ENCODE measurements at regions not wholly inside any gene's neighbourhood (a gene's known extent, or its start where the extent isn't known, plus 50 kb on each side); places are given as distances from the start of the nearest gene placed in this dataset.

- H3K9ac ChIP-seq (ENCODE audit: low read depth in 2 of 2, low read length in 2 of 2): no peak overlapping the region
- H3K36me3 ChIP-seq: no peaks in the 10 kb centered on the region
- no peaks in the 10 kb centered on the region for H3K9me3 ChIP-seq
- TF ChIP-seq CTCF (IDR thresholded peaks at IDR 0.05): no peak
- no peak overlapping the region for H3K27ac ChIP-seq
- no peaks in the 10 kb centered on the region for H3K27me3 ChIP-seq
- DNase-seq: no peak
- intact Hi-C loops (cut with DNase I): no loop called here
- H3K4me3 ChIP-seq: no peak overlapping the region
- no peaks in the 10 kb centered on the region for H3K4me1 ChIP-seq
These were observed 406.9 kb upstream of the NMUR2 start for GRCh38 chr5:152811988-152812387.

GRCh38 chr5:152813526-152813925 lies 408.4 kb upstream of the NMUR2 start:
- Histone ChIP-seq H3K9me3 (no peaks in the 10 kb centered on the region), H3K4me1 (no peaks in the 10 kb centered on the region), H3K9ac (ENCODE audit: low read depth in 2 of 2, low read length in 2 of 2) (no peak overlapping the region), H3K4me3 (no peak overlapping the region), H3K36me3 (no peaks in the 10 kb centered on the region), H3K27ac (no peak overlapping the region), H3K27me3 (no peaks in the 10 kb centered on the region)
- no peak for DNase-seq
- TF ChIP-seq CTCF (IDR thresholded peaks at IDR 0.05): no peak
- intact Hi-C loops (cut with DNase I): no loop called here

GRCh38 chr5:152819891-152820290 lies 414.8 kb upstream of the NMUR2 start:
- DNase-seq: no peak
- Histone ChIP-seq H3K9ac (ENCODE audit: low read depth in 2 of 2, low read length in 2 of 2) (no peak overlapping the region), H3K36me3 (no peaks in the 10 kb centered on the region), H3K4me3 (no peak overlapping the region), H3K27ac (no peak overlapping the region), H3K4me1 (no peaks in the 10 kb centered on the region), H3K9me3 (no peaks in the 10 kb centered on the region), H3K27me3 (no peaks in the 10 kb centered on the region)
- no peak for TF ChIP-seq CTCF (IDR thresholded peaks at IDR 0.05)
- intact Hi-C loops (cut with DNase I): no loop called here

GRCh38 chr5:152824316-152824715 lies 419.2 kb upstream of the NMUR2 start:
- Histone ChIP-seq H3K4me1 (no peaks in the 10 kb centered on the region), H3K4me3 (no peak overlapping the region), H3K36me3 (no peaks in the 10 kb centered on the region), H3K27ac (no peak overlapping the region), H3K9ac (ENCODE audit: low read depth in 2 of 2, low read length in 2 of 2) (no peak overlapping the region), H3K9me3 (no peaks in the 10 kb centered on the region), H3K27me3 (no peaks in the 10 kb centered on the region)
- DNase-seq: no peak
- no peak for TF ChIP-seq CTCF (IDR thresholded peaks at IDR 0.05)
- intact Hi-C loops (cut with DNase I): no loop called here

DNA sequence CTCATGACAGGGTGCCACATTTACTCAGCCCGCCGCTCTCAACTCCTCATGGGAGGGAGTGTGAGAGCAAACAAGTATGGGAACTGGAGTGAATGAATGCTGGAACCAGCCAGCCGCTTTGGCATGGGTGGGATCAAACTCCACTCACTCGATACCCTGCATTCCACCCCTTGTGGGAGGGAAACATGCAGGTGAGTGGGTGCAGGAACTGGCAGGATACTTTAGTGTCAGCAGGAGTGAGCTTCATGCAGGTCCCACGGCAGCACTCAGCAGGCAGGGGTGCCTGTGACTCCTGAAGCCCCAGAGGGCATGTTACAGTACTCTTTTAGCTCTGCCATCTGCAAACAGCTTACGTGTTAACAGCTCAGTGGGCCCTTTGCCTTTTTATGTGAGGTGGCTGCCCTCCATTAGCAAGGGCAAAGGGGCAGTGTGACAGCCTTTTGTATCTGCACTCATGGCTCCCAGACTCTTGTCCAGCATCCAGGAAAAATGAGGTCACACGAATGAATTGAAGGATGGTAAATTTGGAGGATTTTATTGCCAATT lies 433.2 kb upstream of the NMUR2 start:
- H3K27me3 ChIP-seq: no peaks in the 10 kb centered on the region
- H3K9me3 ChIP-seq: no peaks in the 10 kb centered on the region
- no peak overlapping the region for H3K4me3 ChIP-seq
- DNase-seq: no peak
- H3K36me3 ChIP-seq: no peaks in the 10 kb centered on the region
- no peak overlapping the region for H3K27ac ChIP-seq
- no peak for TF ChIP-seq CTCF (IDR thresholded peaks at IDR 0.05)
- H3K4me1 ChIP-seq: no peaks in the 10 kb centered on the region
- intact Hi-C loops (cut with DNase I): no loop called here
- no peak overlapping the region for H3K9ac ChIP-seq (ENCODE audit: low read depth in 2 of 2, low read length in 2 of 2)

DNA sequence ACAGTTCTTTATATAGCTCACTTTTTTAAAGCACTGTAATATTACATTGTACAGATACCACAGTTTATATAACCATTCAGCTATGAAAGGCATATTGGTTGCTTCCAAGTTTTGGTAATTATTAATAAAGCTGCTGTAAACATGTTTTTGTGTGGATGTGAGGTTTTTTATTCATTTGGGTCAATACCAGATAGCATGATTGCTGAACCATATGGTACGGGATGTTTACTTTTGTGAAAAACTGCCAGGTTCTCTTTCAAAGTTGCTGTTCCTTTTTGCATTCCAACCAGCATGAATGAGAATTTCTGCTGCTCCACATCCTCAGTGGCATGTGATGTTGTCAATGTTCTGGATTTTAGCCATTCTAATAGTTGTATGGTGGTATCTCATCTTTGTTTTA lies 439.6 kb upstream of the NMUR2 start:
- intact Hi-C loops (cut with DNase I): no loop called here
- TF ChIP-seq CTCF (IDR thresholded peaks at IDR 0.05): no peak

More for the DNA sequence above, 439.6 kb upstream of the NMUR2 start:
- Histone ChIP-seq H3K36me3 (no peaks in the 10 kb centered on the region), H3K4me3 (no peak overlapping the region), H3K27me3 (no peaks in the 10 kb centered on the region), H3K27ac (no peak overlapping the region), H3K4me1 (no peaks in the 10 kb centered on the region), H3K9ac (ENCODE audit: low read depth in 2 of 2, low read length in 2 of 2) (no peak overlapping the region), H3K9me3 (no peaks in the 10 kb centered on the region)
- DNase-seq: no peak

All from colonic mucosa (tissue), 4 donors.